NCI-H82 treated with DMSO at 0.1 percent for 48 hours (cell line): ENCODE measurements at regions not wholly inside any gene's neighbourhood (a gene's known extent, or its start where the extent isn't known, plus 50 kb on each side); places are given as distances from the start of the nearest gene placed in this dataset.

Experiments used
- DNase-seq: peaks from one replicate; lab custom pipeline; 2025; ENCODE audit not compliant: unreplicated experiment; lab: John Stamatoyannopoulos, UW

- DNase-seq, result no peak
Observed at GRCh38 chr10:4067931-4068561, 283.0 kb upstream of the KLF6 start.

- DNase-seq, result no peak
Observed at GRCh38 chr10:4067531-4067930, 282.5 kb upstream of the KLF6 start.

GRCh38 chr10:4066581-4067390, 281.8 kb upstream of the KLF6 start:
- DNase-seq, result no peak

- no peak for DNase-seq
Observed at GRCh38 chr10:4064489-4064888, 279.5 kb upstream of the KLF6 start.

DNA sequence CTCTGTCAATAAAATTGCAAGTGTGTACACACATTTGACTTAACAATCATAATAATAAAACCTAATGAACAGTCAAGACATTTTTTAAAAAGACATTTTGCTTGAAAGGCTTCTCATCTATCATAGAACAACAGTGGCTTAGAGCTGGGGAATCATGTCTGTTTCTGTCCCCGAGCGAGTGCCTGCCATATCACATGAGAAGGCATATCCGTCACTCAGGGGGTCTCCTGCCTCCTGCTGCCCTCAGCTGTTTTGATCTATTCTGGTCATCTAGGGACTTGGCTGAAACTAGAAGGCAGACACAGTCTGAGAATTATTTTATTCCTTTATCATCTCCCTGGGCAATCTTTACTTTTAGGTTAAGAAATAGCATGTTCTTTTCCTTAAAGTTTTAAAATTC, 278.7 kb upstream of the KLF6 start:
- DNase-seq, result no peak

DNA sequence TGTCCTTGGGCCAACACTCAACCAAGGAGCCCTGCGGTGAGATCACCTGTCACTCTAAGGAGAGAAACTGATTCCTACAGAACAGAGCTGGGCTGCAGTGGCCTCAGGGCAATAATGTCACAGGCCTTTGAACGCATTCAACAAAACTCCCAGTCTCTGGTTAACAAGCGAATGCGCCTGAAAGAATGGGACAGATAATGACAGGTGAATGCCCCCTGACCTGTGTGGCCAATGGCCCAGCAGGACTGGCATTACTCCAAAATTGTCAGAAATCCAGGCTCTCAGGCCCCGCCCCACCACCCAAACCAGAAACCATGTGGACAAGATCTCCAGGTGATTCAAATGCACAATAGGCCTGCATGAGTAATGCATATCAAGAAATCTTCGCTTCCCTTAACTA, 277.7 kb upstream of the KLF6 start:
- no peak for DNase-seq

DNA sequence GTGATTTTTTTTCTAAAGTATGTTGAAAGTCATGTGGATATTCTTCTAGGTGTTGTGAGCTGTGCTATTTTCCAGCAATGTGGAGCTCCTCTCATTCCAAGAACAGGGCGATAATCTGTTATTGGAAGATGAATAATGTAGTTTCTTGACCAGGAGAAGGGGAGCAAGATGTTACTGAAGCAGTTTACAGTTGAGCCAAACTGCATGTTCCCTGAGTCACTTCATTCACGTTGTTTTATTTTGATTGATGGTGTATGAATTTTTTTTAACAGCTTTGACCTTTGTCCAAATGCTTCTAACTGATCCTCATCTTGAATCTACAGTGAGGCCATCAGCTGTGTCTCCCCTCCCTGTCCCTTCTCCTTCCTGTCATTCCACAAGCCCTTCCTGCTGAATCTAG, 277.1 kb upstream of the KLF6 start:
- no peak for DNase-seq

GRCh38 chr10:4061441-4061951, 276.5 kb upstream of the KLF6 start:
- no peak for DNase-seq

DNA sequence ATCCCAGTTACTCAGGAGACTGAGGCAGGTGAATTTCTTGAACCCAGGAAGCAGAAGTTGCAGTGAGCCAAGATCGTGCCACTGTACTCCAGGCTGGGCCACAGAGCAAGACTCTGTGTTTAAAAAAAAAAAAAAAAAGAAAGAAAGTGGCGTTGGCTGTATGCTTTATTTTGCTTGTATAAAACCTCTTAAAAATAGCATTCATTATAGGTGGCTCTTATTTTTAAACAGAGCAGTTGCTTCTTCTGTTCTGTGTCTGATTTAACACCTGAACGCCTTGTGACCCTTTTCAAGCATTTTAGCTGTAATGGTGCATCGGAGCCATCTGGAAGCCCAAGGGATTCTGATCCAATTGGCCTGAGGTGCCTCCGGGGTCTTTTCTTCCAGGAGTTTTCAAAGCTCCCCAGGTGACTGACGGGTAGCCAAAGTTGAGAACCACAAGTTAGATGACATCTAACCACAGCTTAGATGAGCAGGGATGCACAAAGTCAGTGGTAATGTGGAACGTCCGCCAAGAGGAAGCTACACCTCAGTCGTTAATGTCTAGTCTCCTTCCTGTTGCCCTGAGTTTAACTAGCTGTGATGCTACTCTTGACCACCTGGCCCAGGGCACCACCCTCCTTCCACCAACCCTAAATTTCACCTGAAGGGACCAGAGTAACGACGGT, 274.6 kb upstream of the KLF6 start:
- DNase-seq, result no peak

DNA sequence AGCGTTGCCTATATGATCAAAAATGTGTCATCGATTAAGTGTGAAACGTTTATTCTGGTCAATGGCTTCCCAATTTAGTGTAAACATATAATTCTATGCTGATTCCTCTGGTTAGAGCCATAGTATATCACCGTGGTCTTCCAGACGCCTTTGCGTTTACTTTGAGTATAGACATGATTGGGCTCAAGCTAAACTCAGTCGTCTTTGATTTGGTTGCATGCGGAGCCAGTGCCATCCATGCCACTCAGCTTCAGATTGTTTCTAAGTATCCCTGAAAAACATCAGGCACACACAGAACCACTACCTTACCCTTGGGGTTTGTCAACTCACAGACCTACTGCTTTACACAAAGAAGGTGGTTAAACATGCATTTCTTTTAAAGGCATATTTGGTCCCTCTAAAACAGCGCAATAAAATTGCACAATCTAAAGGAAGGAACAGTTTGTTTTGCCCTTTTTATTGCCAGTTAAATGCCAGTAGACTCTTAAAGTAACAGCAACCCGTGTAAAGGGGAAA, 273.6 kb upstream of the KLF6 start:
- no peak for DNase-seq

- DNase-seq, result no peak
Observed at GRCh38 chr10:4057725-4058513, 272.9 kb upstream of the KLF6 start.

DNA sequence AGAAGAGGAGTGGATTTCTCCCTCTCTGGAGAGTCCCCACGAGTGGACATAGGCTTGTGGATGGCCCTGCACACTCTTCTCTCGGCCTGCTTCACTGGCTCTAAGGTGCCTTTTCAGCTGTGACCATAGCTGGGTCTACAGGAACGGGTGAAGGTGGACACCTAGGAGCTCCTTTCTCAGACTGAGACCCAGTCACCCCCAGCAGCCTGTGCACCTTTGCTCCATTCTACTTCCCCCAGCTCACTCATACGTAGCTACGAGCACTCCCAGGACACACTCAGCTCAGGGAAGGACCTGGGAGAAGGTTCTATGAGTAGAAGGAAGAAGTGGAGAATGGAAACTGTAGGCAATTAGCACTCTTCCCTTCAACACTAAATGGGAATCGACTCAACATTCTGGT, 272.0 kb upstream of the KLF6 start:
- no peak for DNase-seq

DNA sequence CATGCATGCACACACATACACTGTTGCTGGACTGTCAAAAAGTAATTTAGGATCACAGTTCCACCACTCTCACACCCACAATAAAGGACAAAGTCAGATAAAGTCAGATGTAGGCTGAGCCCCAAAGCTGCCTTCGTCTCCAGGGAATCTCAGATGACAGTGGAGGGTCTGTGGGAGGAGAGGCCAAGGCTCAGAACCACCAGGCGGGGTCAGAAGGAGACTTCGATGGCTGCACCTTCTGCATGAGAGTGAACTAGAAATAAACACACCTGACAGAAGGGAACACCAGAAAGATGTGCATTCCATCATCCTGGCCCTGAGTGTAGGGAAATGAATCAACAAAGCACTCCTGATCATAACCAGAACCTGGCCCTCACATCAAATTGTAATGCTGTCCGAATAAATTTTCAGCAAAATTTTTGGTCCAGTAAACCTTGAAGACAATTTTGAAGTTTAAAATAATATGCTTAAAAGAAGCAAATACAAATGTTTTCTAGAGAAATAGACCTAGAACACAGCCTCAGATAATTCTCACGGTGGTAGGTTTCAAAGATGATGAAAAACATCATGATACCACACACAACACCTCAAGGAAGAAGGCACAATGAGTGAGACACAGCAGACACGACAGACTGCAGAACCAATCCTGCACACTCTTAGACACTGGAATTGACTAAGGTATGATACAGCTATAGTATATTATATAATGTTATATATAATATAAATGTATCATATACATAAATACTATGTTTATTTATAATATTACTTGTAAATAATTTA, 269.8 kb upstream of the KLF6 start:
- DNase-seq, result no peak

DNA sequence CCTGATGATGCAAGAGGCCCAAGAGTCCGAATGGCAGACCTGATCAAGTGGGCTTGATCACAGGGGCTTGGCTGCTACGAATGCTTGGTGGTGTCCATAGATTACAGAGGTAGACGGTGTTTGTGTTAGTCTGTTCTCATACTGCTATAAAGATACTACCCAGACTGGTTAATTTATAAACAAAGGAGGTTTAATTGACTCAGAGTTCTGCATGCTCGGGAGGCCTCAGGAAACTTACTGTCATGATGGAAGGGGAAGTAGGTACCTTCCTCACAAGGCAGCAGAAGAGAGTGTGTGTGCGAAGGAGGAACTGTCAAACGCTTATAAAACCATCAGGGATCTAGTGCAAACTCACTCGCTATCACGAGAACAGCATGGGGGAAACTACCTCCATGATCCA, 268.9 kb upstream of the KLF6 start:
- DNase-seq, result no peak

- no peak for DNase-seq
Observed at GRCh38 chr10:4051641-4052151, 266.7 kb upstream of the KLF6 start.

GRCh38 chr10:4051011-4051640, 266.1 kb upstream of the KLF6 start:
- no peak for DNase-seq

GRCh38 chr10:4050061-4050460, 265.1 kb upstream of the KLF6 start:
- no peak for DNase-seq

DNA sequence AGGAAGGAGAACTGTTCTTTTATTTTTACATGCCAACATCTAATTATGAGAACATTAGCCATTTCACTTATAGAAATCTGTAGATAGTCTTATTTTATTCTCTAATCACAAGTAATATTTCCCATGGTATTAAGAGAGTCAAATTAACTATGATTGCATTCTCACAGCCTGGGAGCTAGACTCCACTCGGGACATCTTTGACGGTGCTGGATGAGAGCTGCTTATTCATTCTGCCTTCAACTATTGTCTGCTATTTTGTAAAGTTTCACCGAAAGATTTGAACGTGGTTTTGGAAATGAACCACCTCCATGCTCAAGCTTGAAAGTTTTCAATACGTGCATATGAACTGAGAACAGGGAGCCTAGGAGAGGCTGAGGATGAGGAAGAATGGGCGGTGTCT, 264.3 kb upstream of the KLF6 start:
- no peak for DNase-seq

DNA sequence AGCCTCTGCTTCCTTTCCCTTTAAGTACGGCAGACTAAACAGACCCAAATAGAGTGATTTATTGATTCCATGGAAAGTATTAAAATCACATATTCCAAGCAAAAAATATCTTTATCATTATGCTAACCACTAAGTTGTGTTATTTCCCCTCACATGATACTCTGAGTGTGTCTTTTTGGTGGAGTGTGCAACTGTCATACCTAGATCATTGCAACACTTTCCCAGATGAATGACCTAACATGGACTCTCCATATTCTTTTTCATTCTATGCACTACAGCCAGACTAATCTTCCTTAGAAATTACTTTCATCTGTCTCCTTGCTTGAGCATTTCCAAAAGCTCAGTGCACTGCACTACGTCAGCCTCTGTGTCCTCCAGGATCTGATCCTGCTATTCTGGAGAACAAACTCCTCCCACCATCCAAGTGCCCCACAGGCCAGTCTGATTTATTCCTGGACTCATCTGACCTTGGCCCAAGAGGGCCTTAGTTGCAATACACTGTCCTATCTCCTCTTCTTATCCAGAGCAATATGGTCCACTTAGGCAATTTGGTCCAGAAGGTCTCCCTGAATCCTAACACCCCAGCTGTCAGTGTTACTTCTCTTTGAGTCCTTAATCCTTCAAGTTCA, 263.3 kb upstream of the KLF6 start:
- DNase-seq, result no peak
